GM19328 (cell line): ENCODE measurements at regions not wholly inside any gene's neighbourhood (a gene's known extent, or its start where the extent isn't known, plus 50 kb on each side); places are given as distances from the start of the nearest gene placed in this dataset.

Experiments
- ATAC-seq: cut with Tn5 transposase; IDR thresholded peaks from one replicate; pipeline ENCODE4 v1.9.1; 2021; ENCODE audit warnings: mild to moderate bottlenecking, moderate library complexity; ENCODE audit not compliant: unreplicated experiment

- ATAC-seq = no peak
Measured at GRCh38 chr10:4733150-4733842, 92.7 kb upstream of the AKR1E2 start.

- ATAC-seq = no peak
Measured at GRCh38 chr10:4730998-4731397, 95.0 kb upstream of the AKR1E2 start.

- no peak for ATAC-seq
Measured at GRCh38 chr10:4725917-4726606, 99.9 kb upstream of the AKR1E2 start.

GRCh38 chr10:4723860-4724259 lies 102.1 kb upstream of the AKR1E2 start:
- ATAC-seq = no peak

- ATAC-seq = no peak
Measured at GRCh38 chr10:4721999-4722753, 103.8 kb upstream of the AKR1E2 start.

- ATAC-seq = no peak
Measured at GRCh38 chr10:4720463-4720862, 105.5 kb upstream of the AKR1E2 start.

GRCh38 chr10:4719671-4720070 lies 106.3 kb upstream of the AKR1E2 start:
- no peak for ATAC-seq

- ATAC-seq = no peak
Measured at GRCh38 chr10:4719036-4719435, 107.0 kb upstream of the AKR1E2 start.

GRCh38 chr10:4718544-4718943 lies 107.5 kb upstream of the AKR1E2 start:
- no peak for ATAC-seq

GRCh38 chr10:4717670-4718069 lies 108.3 kb upstream of the AKR1E2 start:
- no peak for ATAC-seq

- no peak for ATAC-seq
Measured at GRCh38 chr10:4710858-4711257, 115.1 kb upstream of the AKR1E2 start.

GRCh38 chr10:4708123-4708759 lies 117.8 kb upstream of the AKR1E2 start:
- no peak for ATAC-seq

- no peak for ATAC-seq
Measured at GRCh38 chr10:4707221-4707620, 118.8 kb upstream of the AKR1E2 start.

GRCh38 chr10:4704034-4704545 lies 121.9 kb upstream of the AKR1E2 start:
- no peak for ATAC-seq

- ATAC-seq = no peak
Measured at GRCh38 chr10:4701016-4701415, 125.0 kb upstream of the AKR1E2 start.

- ATAC-seq = no peak
Measured at GRCh38 chr10:4699950-4700730, 125.9 kb upstream of the AKR1E2 start.

GRCh38 chr10:4698075-4698474 lies 127.9 kb upstream of the AKR1E2 start:
- no peak for ATAC-seq

GRCh38 chr10:4696186-4696585 lies 129.8 kb upstream of the AKR1E2 start:
- ATAC-seq = no peak

GRCh38 chr10:4693967-4694366 lies 132.0 kb upstream of the AKR1E2 start:
- no peak for ATAC-seq

- ATAC-seq = no peak
Measured at GRCh38 chr10:4692206-4692605, 133.8 kb upstream of the AKR1E2 start.
